ENCODE measurements at regions not wholly inside any gene's neighbourhood (a gene's known extent, or its start where the extent isn't known, plus 50 kb on each side); places are given as distances from the start of the nearest gene placed in this dataset.
A peak's percentile ranks its signal among the peaks of the same experiment; 100 is the strongest.
"Not testable (repeated sequence)": the region's sequence is repeated elsewhere in the genome, so short reads cannot be mapped to it uniquely, and the experiment has no call there.

- no peak for DNase-seq
Observed at GRCh38 chr2:234796045-234796591, 155.7 kb upstream of the SH3BP4 start.

- DNase-seq: no peak
Observed at GRCh38 chr2:234795272-234795920, 156.4 kb upstream of the SH3BP4 start.

- no peak for DNase-seq
Observed at GRCh38 chr2:234794866-234795265, 157.0 kb upstream of the SH3BP4 start.

- no peak for DNase-seq
Observed at GRCh38 chr2:234793212-234793785, 158.5 kb upstream of the SH3BP4 start.

GRCh38 chr2:234792621-234793022 is 159.2 kb upstream of the SH3BP4 start:
- DNase-seq: no peak

- DNase-seq: not testable (repeated sequence)
Observed at GRCh38 chr2:234792096-234792495, 159.7 kb upstream of the SH3BP4 start.

GRCh38 chr2:234790380-234790779 is 161.4 kb upstream of the SH3BP4 start:
- DNase-seq: no peak

GRCh38 chr2:234789556-234790325 is 162.1 kb upstream of the SH3BP4 start:
- no peak for DNase-seq

- no peak for DNase-seq
Observed at GRCh38 chr2:234788841-234789240, 163.0 kb upstream of the SH3BP4 start.

GRCh38 chr2:234788381-234788780 is 163.4 kb upstream of the SH3BP4 start:
- DNase-seq: no peak

- no peak for DNase-seq
Observed at GRCh38 chr2:234787114-234787513, 164.7 kb upstream of the SH3BP4 start.

GRCh38 chr2:234773764-234774409 is 177.9 kb upstream of the SH3BP4 start:
- no peak for DNase-seq

- no peak for DNase-seq
Observed at GRCh38 chr2:234773129-234773528, 178.7 kb upstream of the SH3BP4 start.

GRCh38 chr2:234772733-234773060 is 179.1 kb upstream of the SH3BP4 start:
- DNase-seq: no peak

- DNase-seq: no peak
Observed at GRCh38 chr2:234771980-234772732, 179.7 kb upstream of the SH3BP4 start.

- no peak for DNase-seq
Observed at GRCh38 chr2:234771176-234771575, 180.6 kb upstream of the SH3BP4 start.

- no peak for DNase-seq
Observed at GRCh38 chr2:234770715-234771141, 181.1 kb upstream of the SH3BP4 start.

GRCh38 chr2:234770031-234770506 is 181.7 kb upstream of the SH3BP4 start:
- DNase-seq: peak; percentile 57

GRCh38 chr2:234768608-234769196 is 183.1 kb upstream of the SH3BP4 start:
- DNase-seq: no peak

- no peak for DNase-seq
Observed at GRCh38 chr2:234765279-234765678, 186.5 kb upstream of the SH3BP4 start.

- no peak for DNase-seq
Observed at GRCh38 chr2:234764372-234764771, 187.4 kb upstream of the SH3BP4 start.
